A549 (cell line): ENCODE measurements at regions not wholly inside any gene's neighbourhood (a gene's known extent, or its start where the extent isn't known, plus 50 kb on each side); places are given as distances from the start of the nearest gene placed in this dataset.

Experiments
- BCL3 ChIP-seq: fragments of >200 bp; sonication (Bioruptor Twin); formaldehyde crosslinking; IDR thresholded peaks from 3 replicates; pipeline ENCODE4 v1.6.1; 2016
- CBX2 ChIP-seq: fragments of 200-600 bp; sonication (generic); IDR thresholded peaks from 2 replicates; pipeline ENCODE4 v1.6.1; 2016; ENCODE audit warnings: low read depth, mild to moderate bottlenecking, borderline replicate concordance
- CTCF ChIP-seq: fragments of >200 bp; sonication (Bioruptor Twin); formaldehyde crosslinking; IDR thresholded peaks from 3 replicates; pipeline ENCODE4 v1.5.1; 2016
- EHMT2 ChIP-seq: fragments of 200-600 bp; sonication (generic); IDR thresholded peaks from 2 replicates; pipeline ENCODE4 v1.6.1; 2016; ENCODE audit warnings: antibody characterized with exemption, low read depth, mild to moderate bottlenecking, moderate library complexity
- EP300 ChIP-seq, 2 experiments: fragments of >200 bp; sonication (Bioruptor Twin); formaldehyde crosslinking; IDR thresholded peaks; 2 replicates in 1 of 2; 3 replicates in 1 of 2; pipeline ENCODE4 v1.6.1; 2016 to 2017
- FOXS1 ChIP-seq: fragments of 250-450 bp; sonication (Bioruptor Pico); IDR thresholded peaks from 2 replicates; pipeline ENCODE4 v1.5.0; 2020; ENCODE audit warnings: mild to moderate bottlenecking, moderate library complexity
- HOXA7 ChIP-seq: fragments of 250-450 bp; sonication (Bioruptor Pico); IDR thresholded peaks from 2 replicates; pipeline ENCODE4 v1.5.0; 2020; ENCODE audit warnings: mild to moderate bottlenecking, moderate library complexity
- KDM1A ChIP-seq: fragments of 200-600 bp; sonication (generic); IDR thresholded peaks from 2 replicates; pipeline ENCODE4 v1.6.1; 2016; ENCODE audit warnings: low read depth, mild to moderate bottlenecking
- NFE2L2 ChIP-seq: fragments of 150-350 bp; conservative IDR thresholded peaks from 2 replicates; pipeline ENCODE4 v1.6.1; 2014; ENCODE audit warnings: low read length
- POLR2A ChIP-seq: IDR thresholded peaks from 2 replicates; pipeline ENCODE4 v1.6.1; 2012; ENCODE audit warnings: mild to moderate bottlenecking, low read length
- POLR2AphosphoS2 ChIP-seq: conservative IDR thresholded peaks from 2 replicates; pipeline ENCODE4 v1.6.1; 2012; ENCODE audit warnings: low read length, improper control_type of control experiment, inconsistent platforms

- TF ChIP-seq CTCF, result no peak
- TF ChIP-seq POLR2A, result no peak
- TF ChIP-seq POLR2AphosphoS2, result no peak
- no peak for TF ChIP-seq EHMT2
- no peak for TF ChIP-seq FOXS1 (CRISPR knock-in tag)
- no peak for TF ChIP-seq CBX2
- TF ChIP-seq HOXA7 (CRISPR knock-in tag), result no peak
- no peak for TF ChIP-seq EP300 (IDR thresholded peaks at IDR 0.05)
- TF ChIP-seq NFE2L2, result no peak
- no peak for TF ChIP-seq BCL3
- TF ChIP-seq KDM1A, result no peak
These were observed 140.4 kb upstream of the LUZP2 start for GRCh38 chr11:24356501-24356900.
